Fibroblast of skin of abdomen (primary cell): ENCODE measurements at regions not wholly inside any gene's neighbourhood (a gene's known extent, or its start where the extent isn't known, plus 50 kb on each side); places are given as distances from the start of the nearest gene placed in this dataset.
"Not testable (repeated sequence)": the region's sequence is repeated elsewhere in the genome, so short reads cannot be mapped to it uniquely, and the experiment has no call there.

Source experiments
- DNase-seq: peaks from one replicate; pipeline ENCODE4 v3.0.0-alpha.2; 2013

- DNase-seq = no peak
These were observed 206.6 kb downstream of the SPRY1 start for GRCh38 chr4:123603165-123603564.

- DNase-seq = not testable (repeated sequence)
These were observed 209.2 kb downstream of the SPRY1 start for GRCh38 chr4:123605797-123606196.

GRCh38 chr4:123606336-123606735 is 209.7 kb downstream of the SPRY1 start:
- DNase-seq = peak; percentile 28

DNA sequence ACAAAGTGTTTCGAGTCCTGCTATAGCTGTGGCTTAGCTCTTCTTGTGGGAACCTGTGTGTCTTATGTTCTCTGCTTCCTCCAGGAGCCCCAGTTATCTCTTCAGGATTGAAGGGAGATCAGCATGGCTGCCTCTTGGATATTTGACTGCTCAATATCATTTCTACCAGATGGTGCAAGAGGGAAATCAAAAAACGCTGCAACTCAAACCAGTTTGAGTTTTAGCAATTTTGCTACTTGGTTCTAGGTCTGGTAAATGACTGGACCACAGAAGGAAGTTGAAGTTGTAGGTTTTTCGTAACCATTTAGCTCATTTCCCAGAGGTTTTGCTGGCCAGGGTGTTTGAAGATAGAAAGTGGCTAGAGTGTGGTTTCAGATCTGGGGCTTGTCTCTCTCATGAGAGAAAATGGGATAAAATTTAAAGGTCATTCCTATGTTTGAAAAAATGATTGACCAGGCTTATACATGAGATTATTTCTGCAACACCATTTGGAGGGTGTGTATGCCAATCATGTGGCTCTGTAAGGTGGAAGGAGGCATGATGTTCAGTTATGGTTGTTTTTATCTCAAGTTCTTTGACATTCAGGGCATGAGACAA is 210.4 kb downstream of the SPRY1 start:
- DNase-seq = no peak

DNA sequence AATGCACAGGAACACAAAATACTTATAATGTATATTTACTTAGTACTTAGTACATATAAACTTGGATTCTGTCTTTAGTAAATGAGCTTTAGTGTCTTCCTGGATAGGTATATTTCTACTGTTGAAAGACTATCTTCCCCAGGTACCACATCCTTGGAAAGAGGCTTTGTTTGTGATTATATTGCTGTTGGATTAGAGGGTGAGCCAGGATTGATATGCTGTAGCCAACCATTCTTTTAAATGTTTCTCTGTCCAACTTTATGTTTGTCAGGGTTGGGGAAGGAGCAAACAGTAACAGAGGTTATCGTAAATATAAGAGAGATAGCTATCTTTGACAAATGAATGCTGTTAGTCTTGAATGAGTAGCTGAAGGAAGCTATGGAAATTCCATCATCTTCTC is 213.2 kb downstream of the SPRY1 start:
- DNase-seq = no peak

DNA sequence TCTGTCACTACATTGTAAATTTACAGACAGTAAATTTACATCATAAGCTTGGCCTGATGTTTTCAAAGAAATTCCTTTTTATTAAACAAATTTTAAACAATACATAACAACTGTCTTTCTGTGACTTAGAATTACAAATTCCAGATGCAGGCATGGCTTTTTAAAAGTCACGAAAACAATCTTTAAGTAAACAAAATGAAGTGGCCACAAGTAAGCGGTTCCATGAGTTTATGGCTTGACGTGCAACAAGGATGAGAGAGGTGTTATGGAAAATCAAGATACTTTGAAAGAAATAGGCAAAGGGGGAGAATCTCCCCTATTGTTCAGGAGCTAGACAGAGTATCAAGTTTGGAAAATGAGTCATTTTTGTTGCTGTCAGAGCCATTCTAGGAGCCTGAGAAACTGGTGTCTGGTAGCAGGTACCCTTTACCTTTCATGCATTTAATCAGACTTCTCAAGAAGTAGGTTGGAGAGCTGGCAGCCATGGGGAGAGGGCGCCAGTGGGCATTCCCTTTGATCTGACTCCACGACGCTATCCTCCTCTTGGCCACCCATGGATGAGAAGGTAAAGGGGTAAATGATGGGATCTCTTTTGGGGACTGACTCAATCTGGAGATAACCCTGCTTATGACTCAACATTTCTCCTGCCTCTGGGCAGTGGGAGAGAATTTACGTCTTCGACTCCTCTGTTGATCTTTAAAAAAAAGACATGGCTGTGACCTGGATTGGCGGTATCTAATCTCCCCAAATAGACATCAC is 217.2 kb downstream of the SPRY1 start:
- DNase-seq = no peak

GRCh38 chr4:123615901-123616300 is 219.3 kb downstream of the SPRY1 start:
- no peak for DNase-seq

GRCh38 chr4:123616951-123617461 is 220.4 kb downstream of the SPRY1 start:
- peak; percentile 26 for DNase-seq

DNA sequence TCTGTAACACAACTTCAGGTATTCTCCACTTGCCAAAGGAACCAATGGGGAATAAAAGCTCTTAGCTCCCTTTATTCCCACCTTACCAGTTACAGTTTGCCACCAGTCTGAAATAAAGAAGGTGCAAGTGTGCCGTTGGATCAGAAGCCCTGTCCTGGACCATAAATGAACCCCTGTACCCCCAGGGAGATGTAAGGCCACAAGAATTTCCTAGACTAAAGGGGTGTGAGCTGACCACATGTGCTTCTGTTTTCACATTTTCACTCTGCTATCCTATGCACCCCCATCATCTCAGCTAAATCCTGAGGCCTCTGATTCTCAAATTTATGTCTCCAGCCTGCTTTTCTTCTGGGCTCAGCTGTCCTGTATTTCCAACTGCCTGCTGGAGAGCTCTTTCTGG is 221.2 kb downstream of the SPRY1 start:
- no peak for DNase-seq

DNA sequence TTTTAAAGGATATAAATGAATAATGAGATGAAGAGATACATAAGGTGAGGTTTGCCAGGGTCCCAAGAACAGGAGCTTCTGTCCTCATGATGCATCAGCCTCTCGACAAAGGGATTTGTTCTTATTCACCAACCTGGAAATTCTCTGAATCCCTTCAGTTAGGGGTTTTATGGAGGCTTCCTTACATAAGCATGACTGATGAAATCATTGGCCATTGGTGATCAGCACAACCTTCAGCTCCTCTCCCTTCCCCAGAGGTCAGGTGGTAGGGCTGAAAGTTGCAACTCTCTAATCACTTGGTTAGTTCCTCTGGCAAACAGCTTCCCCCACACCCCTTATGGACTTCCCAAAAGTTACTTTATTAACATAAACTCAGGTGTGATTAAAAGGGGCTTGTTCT is 222.0 kb downstream of the SPRY1 start:
- DNase-seq = no peak

DNA sequence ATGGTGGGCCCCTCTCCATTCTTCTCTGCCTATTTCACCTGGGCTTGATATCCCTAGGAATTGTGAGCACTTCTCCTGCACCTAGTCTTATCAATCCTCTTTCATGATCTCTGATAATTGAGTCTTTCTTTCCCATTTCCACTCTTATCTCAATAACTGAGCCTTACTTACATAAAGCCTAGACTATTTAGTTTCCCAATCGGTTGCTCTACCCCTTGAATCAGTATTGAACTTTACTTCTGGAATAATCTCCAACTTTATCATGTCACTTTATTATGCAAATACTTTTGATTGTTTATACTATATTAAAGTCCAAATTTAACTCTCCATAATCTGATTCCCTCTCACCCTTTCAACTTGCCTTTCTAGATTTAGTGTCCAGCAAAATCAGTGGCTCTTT is 222.7 kb downstream of the SPRY1 start:
- no peak for DNase-seq

GRCh38 chr4:123619895-123620294 is 223.3 kb downstream of the SPRY1 start:
- no peak for DNase-seq

DNA sequence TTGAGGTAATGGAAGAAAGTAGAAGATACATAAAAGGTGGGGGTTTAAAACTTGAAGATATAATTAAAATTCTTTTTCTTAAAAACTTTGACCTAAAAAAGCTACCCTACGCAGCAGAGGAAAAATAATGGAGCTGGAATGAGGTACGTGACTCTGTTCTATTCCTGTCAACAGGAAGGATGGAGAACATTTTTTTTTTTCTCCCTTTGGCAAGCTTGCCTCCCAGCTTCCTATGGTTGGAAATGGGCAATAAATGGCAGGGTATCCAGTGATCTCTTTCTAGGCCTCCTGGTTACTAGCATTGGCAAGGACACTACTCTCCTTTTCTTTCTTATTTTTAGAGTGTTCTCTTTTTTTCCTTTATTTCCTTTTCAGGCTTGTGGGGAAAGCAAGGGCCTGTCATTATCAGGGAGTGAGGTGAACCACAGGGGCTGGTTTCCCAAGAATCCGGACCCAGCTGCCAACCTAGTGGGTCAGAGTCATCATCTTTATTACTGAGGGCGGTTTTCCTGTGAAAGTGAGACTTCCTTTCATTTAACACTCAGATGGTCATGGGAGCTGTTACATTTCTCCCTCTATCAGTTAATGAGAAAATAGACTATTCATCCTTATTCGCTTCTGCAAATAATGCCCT is 224.6 kb downstream of the SPRY1 start:
- DNase-seq = no peak

- DNase-seq = no peak
These were observed 226.0 kb downstream of the SPRY1 start for GRCh38 chr4:123622572-123622971.

- no peak for DNase-seq
These were observed 227.0 kb downstream of the SPRY1 start for GRCh38 chr4:123623611-123624010.

DNA sequence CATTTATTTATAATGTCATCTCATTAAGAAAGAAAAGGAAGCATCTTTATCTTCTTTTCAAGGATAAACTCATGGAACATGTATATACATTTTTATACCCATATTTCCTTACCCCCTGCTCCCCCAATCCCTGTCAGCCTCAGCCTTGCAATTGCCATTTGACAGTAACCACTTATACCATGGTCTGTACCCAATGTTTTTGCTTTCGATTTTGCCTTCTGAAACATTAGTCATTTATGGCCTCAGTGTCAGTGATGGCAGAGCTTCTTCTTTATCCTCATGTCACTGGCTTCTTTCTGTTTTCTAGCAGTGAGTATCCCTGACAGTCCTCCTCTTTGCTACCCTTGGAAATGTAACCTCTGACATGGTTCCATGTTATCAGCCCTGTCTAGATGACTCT is 228.4 kb downstream of the SPRY1 start:
- DNase-seq = no peak

GRCh38 chr4:123628288-123628687 is 231.7 kb downstream of the SPRY1 start:
- DNase-seq = no peak

- peak; percentile 84 for DNase-seq
These were observed 235.4 kb downstream of the SPRY1 start for GRCh38 chr4:123631786-123632692.

- peak; percentile 75 for DNase-seq
These were observed 236.1 kb downstream of the SPRY1 start for GRCh38 chr4:123632693-123633030.

DNA sequence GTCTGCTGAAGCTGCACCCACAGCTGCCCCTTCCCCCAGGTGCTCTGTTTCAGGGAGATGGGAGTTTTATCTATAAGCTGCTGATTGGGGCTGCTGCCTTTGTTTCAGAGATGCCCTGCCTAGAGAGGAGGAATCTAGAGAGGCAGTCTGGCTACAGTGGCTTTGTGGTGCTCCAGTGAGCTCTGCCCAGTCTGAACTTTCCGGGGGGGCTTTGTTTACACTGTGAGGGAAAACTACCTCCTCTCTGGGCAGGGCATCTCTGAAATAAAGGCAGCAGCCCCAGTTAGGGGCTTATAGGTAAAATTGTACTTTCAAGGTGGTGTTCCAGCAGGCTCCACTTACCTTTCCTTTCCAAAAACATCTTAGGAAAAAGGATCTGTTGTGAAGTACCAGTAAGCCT is 242.2 kb downstream of the SPRY1 start:
- no peak for DNase-seq

- DNase-seq = peak; percentile 54
These were observed 243.7 kb downstream of the SPRY1 start for GRCh38 chr4:123640271-123640670.

GRCh38 chr4:123640824-123641223 is 244.2 kb downstream of the SPRY1 start:
- DNase-seq = no peak

DNA sequence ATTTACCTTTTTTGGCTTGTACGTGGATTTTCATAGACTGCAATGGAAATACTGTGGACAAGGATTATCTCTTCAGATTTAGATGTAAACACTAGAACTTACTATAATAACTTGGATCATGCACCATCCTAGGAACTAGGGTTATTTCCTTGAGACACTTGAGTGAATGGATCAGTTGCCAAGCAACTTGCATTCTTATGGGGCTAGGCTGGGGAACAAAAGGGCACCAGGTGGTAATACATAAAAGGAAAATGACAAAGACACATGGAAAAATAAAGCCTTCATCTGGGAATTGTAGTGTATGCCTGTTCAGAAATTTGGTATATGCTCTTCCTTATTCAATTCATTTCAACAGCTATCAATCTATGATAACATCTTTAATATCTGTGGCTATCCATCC is 247.1 kb downstream of the SPRY1 start:
- no peak for DNase-seq
